Tibial nerve (tissue), 3 donors: ENCODE measurements at regions not wholly inside any gene's neighbourhood (a gene's known extent, or its start where the extent isn't known, plus 50 kb on each side); places are given as distances from the start of the nearest gene placed in this dataset.

ENCODE experiments used
- EP300 ChIP-seq, 2 donors: sonication (generic); formaldehyde crosslinking; IDR thresholded peaks; one replicate each; pipeline ENCODE4 v1.6.1; 2017; ENCODE audit warnings: antibody characterized with exemption in 2 of 2, mild to moderate bottlenecking in 1 of 2
- POLR2A ChIP-seq, 2 donors: fragments of 450-650 bp; IDR thresholded peaks; one replicate each; pipeline ENCODE4 v1.6.1; 2017; ENCODE audit warnings: antibody characterized with exemption in 2 of 2, mild to moderate bottlenecking in 2 of 2, moderate library complexity in 2 of 2

DNA sequence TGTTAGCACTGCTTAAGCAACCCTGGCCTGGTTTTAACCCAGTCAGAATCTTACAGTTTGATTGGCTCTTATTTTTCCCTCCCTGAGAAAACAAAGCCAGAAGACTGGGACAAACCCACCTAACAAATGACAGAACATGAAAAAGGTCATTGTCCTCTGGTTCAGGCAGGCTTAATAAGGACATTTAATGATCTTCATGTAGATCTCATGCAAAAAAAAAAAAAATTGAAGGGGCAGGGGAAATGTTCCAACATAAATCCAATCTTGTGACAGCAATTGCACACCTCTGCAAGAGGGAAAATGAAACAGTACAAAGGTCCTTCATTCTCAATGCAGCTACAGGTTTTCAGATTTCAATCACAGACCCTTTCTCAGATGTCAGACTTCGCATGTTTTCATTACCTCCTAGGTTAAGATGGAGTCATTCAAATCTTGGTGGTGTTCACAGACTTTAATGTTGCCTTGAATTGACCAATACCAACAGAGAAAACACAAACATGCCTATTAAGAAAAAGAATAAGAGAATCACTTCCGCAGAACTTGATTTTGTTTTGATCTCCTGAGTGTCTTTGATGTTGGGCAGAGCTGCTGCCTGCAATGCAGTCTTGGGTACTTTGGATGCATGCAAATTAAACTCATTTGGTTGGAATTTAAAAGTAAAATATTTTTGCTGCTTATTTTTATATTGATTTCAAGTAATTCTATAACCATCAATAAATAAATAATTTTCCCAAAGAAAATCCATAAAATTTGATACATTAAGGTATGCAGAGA, 359.0 kb downstream of the BTG1 start:
- TF ChIP-seq EP300 (IDR thresholded peaks at IDR 0.05) (no peak), POLR2A (IDR thresholded peaks at IDR 0.05) (no peak)
